BE2C (cell line): ENCODE measurements at regions not wholly inside any gene's neighbourhood (a gene's known extent, or its start where the extent isn't known, plus 50 kb on each side); places are given as distances from the start of the nearest gene placed in this dataset.
A peak's percentile ranks its signal among the peaks of the same experiment; 100 is the strongest.

Experiments used
- DNase-seq: peaks from one replicate; pipeline ENCODE4 v3.0.0-alpha.2; 2020
- H3K27me3 ChIP-seq: fragments of 250-450 bp; sonication (Bioruptor Pico); 2 replicates; pipeline ENCODE4 v1.5.1; 2020; ENCODE audit warnings: mild to moderate bottlenecking
- H3K36me3 ChIP-seq: fragments of 250-450 bp; sonication (Bioruptor Pico); 2 replicates; pipeline ENCODE4 v1.5.1; 2020; ENCODE audit warnings: mild to moderate bottlenecking
- H3K4me1 ChIP-seq: fragments of 250-450 bp; sonication (Bioruptor Pico); 2 replicates; pipeline ENCODE4 v1.5.1; 2020
- H3K4me3 ChIP-seq: 2 replicates; pipeline ENCODE4 v1.5.1; 2011; ENCODE audit warnings: low read depth, low read length
- H3K9me3 ChIP-seq: fragments of 250-450 bp; sonication (Bioruptor Pico); 2 replicates; pipeline ENCODE4 v1.5.1; 2020
- CTCF ChIP-seq: IDR thresholded peaks from 2 replicates; pipeline ENCODE4 v1.5.1; 2012; ENCODE audit warnings: mild to moderate bottlenecking, low read depth, low read length

- TF ChIP-seq CTCF = no peak; the same call in 1 of the 2 replicates
- no peaks in the 10 kb centered on the region; the same call in 1 of the 2 replicates for H3K9me3 ChIP-seq
- H3K36me3 ChIP-seq = no peaks in the 10 kb centered on the region
Measured at GRCh38 chr9:8186560-8186959, 387.0 kb upstream of the DMAC1 start.

GRCh38 chr9:8183618-8184017 lies 384.0 kb upstream of the DMAC1 start:
- H3K27me3 ChIP-seq = no peaks in the 10 kb centered on the region
- H3K36me3 ChIP-seq = no peaks in the 10 kb centered on the region
- no peaks in the 10 kb centered on the region for H3K9me3 ChIP-seq
- no peak for DNase-seq
- peaks cover 21% of the 10 kb centered on the region for H3K4me1 ChIP-seq
- H3K4me3 ChIP-seq = no peak overlapping the region
- no peak for TF ChIP-seq CTCF

More at GRCh38 chr9:8186560-8186959, 387.0 kb upstream of the DMAC1 start:
- H3K27me3 ChIP-seq = no peaks in the 10 kb centered on the region
- H3K4me1 ChIP-seq = peaks cover 24% of the 10 kb centered on the region
- no peak for DNase-seq
- no peak overlapping the region for H3K4me3 ChIP-seq

GRCh38 chr9:8179381-8180053 lies 379.9 kb upstream of the DMAC1 start:
- no peaks in the 10 kb centered on the region for H3K36me3 ChIP-seq
- H3K4me3 ChIP-seq = 0 out of 2 replicates have a peak overlapping the region, but pooled peaks have one; percentile 1
- DNase-seq = peak; percentile 24
- no peaks in the 10 kb centered on the region for H3K9me3 ChIP-seq
- no peaks in the 10 kb centered on the region for H3K27me3 ChIP-seq
- no peak for TF ChIP-seq CTCF
- peaks cover 21% of the 10 kb centered on the region for H3K4me1 ChIP-seq

GRCh38 chr9:8172000-8172399 lies 372.4 kb upstream of the DMAC1 start:
- no peak for TF ChIP-seq CTCF
- no peaks in the 10 kb centered on the region for H3K36me3 ChIP-seq
- DNase-seq = no peak

GRCh38 chr9:8168916-8169438 lies 369.4 kb upstream of the DMAC1 start:
- peaks cover 33% of the 10 kb centered on the region for H3K4me1 ChIP-seq
- no peak for DNase-seq
- H3K9me3 ChIP-seq = no peaks in the 10 kb centered on the region
- no peaks in the 10 kb centered on the region for H3K27me3 ChIP-seq
- TF ChIP-seq CTCF = no peak
- H3K4me3 ChIP-seq = no peak overlapping the region
- no peaks in the 10 kb centered on the region for H3K36me3 ChIP-seq

More at GRCh38 chr9:8172000-8172399, 372.4 kb upstream of the DMAC1 start:
- Histone ChIP-seq H3K9me3 (no peaks in the 10 kb centered on the region), H3K4me3 (no peak overlapping the region), H3K27me3 (no peaks in the 10 kb centered on the region), H3K4me1 (peaks cover 34% of the 10 kb centered on the region)

GRCh38 chr9:8160787-8161186 lies 361.2 kb upstream of the DMAC1 start:
- no peak for DNase-seq
- Histone ChIP-seq H3K27me3 (no peaks in the 10 kb centered on the region), H3K9me3 (no peaks in the 10 kb centered on the region; the same call in 1 of the 2 replicates), H3K36me3 (no peaks in the 10 kb centered on the region), H3K4me1 (peaks cover 22% of the 10 kb centered on the region), H3K4me3 (no peak overlapping the region)
- no peak for TF ChIP-seq CTCF
